CD4-positive, alpha-beta T cell (primary cell): ENCODE measurements at regions not wholly inside any gene's neighbourhood (a gene's known extent, or its start where the extent isn't known, plus 50 kb on each side); places are given as distances from the start of the nearest gene placed in this dataset.

Source experiments
- ATAC-seq: fragments of 200-7000 bp; cut with Tn5 transposase; one replicate; pipeline ENCODE4 v1.10.0; 2022; ENCODE audit warnings: mild to moderate bottlenecking; ENCODE audit not compliant: poor library complexity
- CTCF ChIA-PET: fragments of 350-600 bp; sonication (Branson Sonifier 250); formaldehyde crosslinking; loops from one replicate; lab custom pipeline; 2021; ENCODE audit warnings: antibody characterized with exemption, inconsistent platforms; lab: Charles Lee
- POLR2A ChIA-PET: fragments of 350-600 bp; sonication (Branson Sonifier 250); formaldehyde crosslinking; loops from one replicate; lab custom pipeline; 2021; ENCODE audit warnings: antibody characterized with exemption, inconsistent platforms; lab: Charles Lee
- DNase-seq, 14 experiments: peaks; one replicate each; pipeline ENCODE4 v3.0.0-alpha.2; 2013 to 2020; ENCODE audit warnings: mixed read lengths in 2 of 14
- H3K27ac ChIP-seq, 2 donors: one replicate each; pipeline versions ENCODE4 v1.5.1 to v1.7.0; 2013; ENCODE audit warnings: low read length in 2 of 2, low read depth in 1 of 2, mild to moderate bottlenecking in 1 of 2
- H3K27me3 ChIP-seq, 2 experiments: 1 replicate in 1 of 2; 2 replicates in 1 of 2; pipeline versions ENCODE4 v1.6.1 to v1.7.0; 2013; ENCODE audit warnings: low read length in 2 of 2, control low read depth in 1 of 2, mild to moderate bottlenecking in 1 of 2, moderate library complexity in 1 of 2; ENCODE audit not compliant: insufficient read depth in 2 of 2, control insufficient read depth in 1 of 2
- H3K36me3 ChIP-seq: one replicate; pipeline ENCODE4 v1.6.1; 2013; ENCODE audit warnings: low read length, control low read depth; ENCODE audit not compliant: insufficient read depth
- H3K4me1 ChIP-seq: one replicate; pipeline ENCODE4 v1.6.1; 2013; ENCODE audit warnings: low read length, control low read depth; ENCODE audit not compliant: insufficient read depth
- H3K4me3 ChIP-seq: one replicate; pipeline ENCODE4 v1.5.1; 2013; ENCODE audit warnings: mild to moderate bottlenecking, low read length, moderate library complexity
- H3K9me3 ChIP-seq, 2 experiments: 1 replicate in 1 of 2; 2 replicates in 1 of 2; pipeline versions ENCODE4 v1.6.1 to v1.7.0; 2013; ENCODE audit warnings: low read length in 2 of 2, mild to moderate bottlenecking in 2 of 2, control low read depth in 1 of 2, moderate library complexity in 1 of 2; ENCODE audit not compliant: control insufficient read depth in 1 of 2, insufficient read depth in 1 of 2
- H3K27ac Mint-ChIP-seq: one replicate; pipeline ENCODE4 v1.8.0; 2020; ENCODE audit warnings: mixed read lengths
- H3K27me3 Mint-ChIP-seq: one replicate; pipeline ENCODE4 v1.8.0; 2021; ENCODE audit warnings: mixed read lengths
- H3K36me3 Mint-ChIP-seq: one replicate; pipeline ENCODE4 v1.8.0; 2021; ENCODE audit warnings: low read depth, mixed read lengths
- H3K4me1 Mint-ChIP-seq: one replicate; pipeline ENCODE4 v1.8.0; 2021; ENCODE audit warnings: low read depth, mixed read lengths
- H3K4me3 Mint-ChIP-seq: one replicate; pipeline ENCODE4 v1.8.0; 2020; ENCODE audit warnings: mild to moderate bottlenecking, mixed read lengths
- H3K9me3 Mint-ChIP-seq: one replicate; pipeline ENCODE4 v1.8.0; 2020; ENCODE audit warnings: mixed read lengths
- CTCF ChIP-seq: fragments of 200-600 bp; IDR thresholded peaks from one replicate; pipeline ENCODE4 v1.8.0; 2022; ENCODE audit warnings: antibody characterized with exemption, mild to moderate bottlenecking
- intact Hi-C, 2 experiments: fragments of 100-400 bp; cut with DNase I in 1 of 2; cut with micrococcal nuclease in 1 of 2; formaldehyde crosslinking; loops; one replicate each; pipeline versions ENCODE4 v1.15.1 to v1.9.0; 2023 to 2025; cut with DNase I, micrococcal nuclease

GRCh38 chr2:62335612-62336011, 139.7 kb downstream of the B3GNT2 start:
- intact Hi-C loops = no loop called here
- Histone ChIP-seq H3K4me3 (no peak overlapping the region), H3K4me1 (no peaks in the 10 kb centered on the region), H3K27ac (no peak overlapping the region), H3K9me3 (no peaks in the 10 kb centered on the region), H3K27me3 (no peaks in the 10 kb centered on the region), H3K36me3 (no peaks in the 10 kb centered on the region)
- POLR2A ChIA-PET = no interaction called here
- H3K36me3 Mint-ChIP-seq = no peaks in the 10 kb centered on the region
- H3K4me1 Mint-ChIP-seq = no peaks in the 10 kb centered on the region
- H3K27me3 Mint-ChIP-seq = no peaks in the 10 kb centered on the region
- CTCF ChIA-PET = no interaction called here
- H3K9me3 Mint-ChIP-seq = no peaks in the 10 kb centered on the region
- DNase-seq = no peak
- no peak overlapping the region for H3K4me3 Mint-ChIP-seq
- ATAC-seq = no peak
- TF ChIP-seq CTCF = no peak
- H3K27ac Mint-ChIP-seq = no peak overlapping the region

GRCh38 chr2:62334440-62335058, 138.6 kb downstream of the B3GNT2 start:
- Mint-ChIP-seq H3K27me3 (no peaks in the 10 kb centered on the region), H3K36me3 (no peaks in the 10 kb centered on the region), H3K27ac (no peak overlapping the region), H3K4me1 (no peaks in the 10 kb centered on the region), H3K9me3 (no peaks in the 10 kb centered on the region), H3K4me3 (no peak overlapping the region)
- ChIA-PET POLR2A (no interaction called here), CTCF (interaction anchor here (1.1 kb wide), 1 partner anchor 44 kb away, joined by 3 read pairs; no protein-coding TSS in a partner anchor)
- no peaks in the 10 kb centered on the region for H3K9me3 ChIP-seq
- no peak overlapping the region for H3K27ac ChIP-seq
- no peak for DNase-seq
- intact Hi-C loops = no loop called here
- H3K36me3 ChIP-seq = no peaks in the 10 kb centered on the region
- no peaks in the 10 kb centered on the region for H3K27me3 ChIP-seq
- TF ChIP-seq CTCF = no peak
- no peak for ATAC-seq
- no peak overlapping the region for H3K4me3 ChIP-seq
- no peaks in the 10 kb centered on the region for H3K4me1 ChIP-seq

GRCh38 chr2:62334009-62334408, 138.1 kb downstream of the B3GNT2 start:
- intact Hi-C loops = no loop called here
- Histone ChIP-seq H3K4me1 (no peaks in the 10 kb centered on the region), H3K9me3 (no peaks in the 10 kb centered on the region), H3K4me3 (no peak overlapping the region), H3K27ac (no peak overlapping the region), H3K27me3 (no peaks in the 10 kb centered on the region), H3K36me3 (no peaks in the 10 kb centered on the region)
- ATAC-seq = no peak
- Mint-ChIP-seq H3K9me3 (no peaks in the 10 kb centered on the region), H3K27ac (no peak overlapping the region), H3K4me3 (no peak overlapping the region), H3K27me3 (no peaks in the 10 kb centered on the region), H3K4me1 (no peaks in the 10 kb centered on the region), H3K36me3 (no peaks in the 10 kb centered on the region)
- no peak for DNase-seq
- ChIA-PET CTCF (interaction anchor here (1.1 kb wide), 1 partner anchor 43 kb away, joined by 3 read pairs; no protein-coding TSS in a partner anchor), POLR2A (no interaction called here)
- TF ChIP-seq CTCF = no peak
